SK-N-SH treated with all-trans-retinoic acid at 6 μM for 48 hours (cell line): ENCODE measurements at regions not wholly inside any gene's neighbourhood (a gene's known extent, or its start where the extent isn't known, plus 50 kb on each side); places are given as distances from the start of the nearest gene placed in this dataset.

ENCODE experiments used
- ATAC-seq: fragments of 200-7000 bp; cut with Tn5 transposase; 3 replicates; pipeline ENCODE4 v1.9.1; 2020; ENCODE audit warnings: mild to moderate bottlenecking, moderate library complexity
- ARNTL ChIP-seq: fragments of 450-650 bp; formaldehyde crosslinking; IDR thresholded peaks from 2 replicates; pipeline ENCODE4 v1.5.0; 2020; ENCODE audit warnings: low read depth, mild to moderate bottlenecking, moderate library complexity, borderline replicate concordance
- BACH2 ChIP-seq: fragments of 250-450 bp; sonication (Bioruptor Pico); IDR thresholded peaks from 2 replicates; pipeline ENCODE4 v1.9.0; 2021; ENCODE audit warnings: mild to moderate bottlenecking, borderline replicate concordance
- ESRRG ChIP-seq: fragments of 250-450 bp; sonication (Bioruptor Pico); IDR thresholded peaks from 2 replicates; pipeline ENCODE4 v1.6.1; 2021; ENCODE audit warnings: mild to moderate bottlenecking
- GLIS3 ChIP-seq: fragments of 250-450 bp; sonication (Bioruptor Pico); IDR thresholded peaks from 2 replicates; pipeline ENCODE4 v1.5.0; 2020; ENCODE audit warnings: mild to moderate bottlenecking, moderate library complexity
- ISL1 ChIP-seq: fragments of 250-450 bp; sonication (Bioruptor Pico); IDR thresholded peaks from 2 replicates; pipeline ENCODE4 v2.1.2; 2022; ENCODE audit warnings: mild to moderate bottlenecking, moderate library complexity
- OSR1 ChIP-seq: fragments of 250-450 bp; sonication (Bioruptor Pico); IDR thresholded peaks from 2 replicates; pipeline ENCODE4 v1.8.0; 2022; ENCODE audit warnings: moderate library complexity, mild to moderate bottlenecking, inconsistent platforms
- PATZ1 ChIP-seq: fragments of 250-450 bp; sonication (Bioruptor Pico); IDR thresholded peaks from 2 replicates; pipeline ENCODE4 v1.8.0; 2020; ENCODE audit warnings: mild to moderate bottlenecking, moderate library complexity, borderline replicate concordance
- PPARA ChIP-seq: fragments of 250-450 bp; sonication (Bioruptor Pico); IDR thresholded peaks from 2 replicates; pipeline ENCODE4 v1.5.0; 2020; ENCODE audit warnings: mild to moderate bottlenecking, borderline replicate concordance
- RARB ChIP-seq: fragments of 250-450 bp; sonication (Bioruptor Pico); IDR thresholded peaks from 2 replicates; pipeline ENCODE4 v1.8.0; 2021; ENCODE audit warnings: mild to moderate bottlenecking, moderate library complexity
- SNAI2 ChIP-seq: fragments of 250-450 bp; sonication (Bioruptor Pico); IDR thresholded peaks from 2 replicates; pipeline ENCODE4 v1.5.0; 2020; ENCODE audit warnings: mild to moderate bottlenecking, moderate library complexity
- TCF4 ChIP-seq: fragments of 250-450 bp; sonication (Bioruptor Pico); IDR thresholded peaks from 2 replicates; pipeline ENCODE4 v1.8.0; 2021; ENCODE audit warnings: mild to moderate bottlenecking, moderate library complexity, borderline replicate concordance
- ZC3H10 ChIP-seq: fragments of 250-450 bp; sonication (Bioruptor Pico); IDR thresholded peaks from 2 replicates; pipeline ENCODE4 v1.5.1; 2021; ENCODE audit warnings: mild to moderate bottlenecking, moderate library complexity
- ZFP3 ChIP-seq: fragments of 250-450 bp; sonication (Bioruptor Pico); IDR thresholded peaks from 2 replicates; pipeline ENCODE4 v1.5.0; 2020; ENCODE audit warnings: mild to moderate bottlenecking, moderate library complexity
- ZFP30 ChIP-seq: fragments of 450-650 bp; formaldehyde crosslinking; IDR thresholded peaks from 2 replicates; pipeline ENCODE4 v1.5.0; 2022; ENCODE audit warnings: mild to moderate bottlenecking, moderate library complexity
- ZNF565 ChIP-seq: fragments of 450-650 bp; formaldehyde crosslinking; conservative IDR thresholded peaks from 2 replicates; pipeline ENCODE4 v1.5.0; 2020; ENCODE audit warnings: low read depth, mild to moderate bottlenecking, moderate library complexity
- ZNF70 ChIP-seq: fragments of 450-650 bp; formaldehyde crosslinking; IDR thresholded peaks from 2 replicates; pipeline ENCODE4 v1.5.0; 2020; ENCODE audit warnings: mild to moderate bottlenecking, moderate library complexity
- ZNF8 ChIP-seq: fragments of 450-650 bp; formaldehyde crosslinking; IDR thresholded peaks from 2 replicates; pipeline ENCODE4 v1.5.0; 2020; ENCODE audit warnings: mild to moderate bottlenecking, moderate library complexity
- TF ChIP-seq, protein P1 (sequence below): fragments of 250-450 bp; sonication (Bioruptor Pico); IDR thresholded peaks from 2 replicates; pipeline ENCODE4 v1.8.0; 2021; ENCODE audit warnings: low read depth, mild to moderate bottlenecking, moderate library complexity, borderline replicate concordance
- TF ChIP-seq, protein P2 (sequence below): fragments of 250-450 bp; sonication (Bioruptor Pico); IDR thresholded peaks from 2 replicates; pipeline ENCODE4 v1.5.0; 2020; ENCODE audit warnings: mild to moderate bottlenecking, moderate library complexity
- TF ChIP-seq, protein P3 (sequence below): fragments of 250-450 bp; sonication (Bioruptor Pico); IDR thresholded peaks from 2 replicates; pipeline ENCODE4 v1.5.1; 2021; ENCODE audit warnings: mild to moderate bottlenecking, moderate library complexity
- TF ChIP-seq, protein P4 (sequence below): fragments of 250-450 bp; sonication (Bioruptor Pico); IDR thresholded peaks from 2 replicates; pipeline ENCODE4 v1.5.1; 2020; ENCODE audit warnings: low read depth, mild to moderate bottlenecking, moderate library complexity

DNA sequence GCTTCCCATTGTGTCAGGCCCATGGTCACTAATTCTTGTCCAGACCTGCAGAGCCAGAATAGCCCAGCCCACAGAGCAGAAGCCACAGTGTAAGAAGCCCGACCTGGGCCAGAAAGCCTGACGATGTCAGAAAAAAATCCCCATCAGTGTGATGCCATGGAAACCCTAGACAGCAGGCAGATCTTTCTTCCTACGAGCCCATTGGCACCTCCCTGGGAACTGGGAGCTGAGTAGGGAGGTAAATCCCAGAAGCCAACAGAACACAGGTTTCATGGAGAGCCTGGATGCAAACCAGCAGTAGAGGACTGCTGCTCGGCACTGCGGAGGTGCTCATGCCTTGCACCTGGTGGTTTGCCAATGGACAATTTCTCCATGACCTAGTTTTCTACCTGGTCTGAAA, 82.2 kb upstream of the SLC22A16 start:
- no peak for ATAC-seq
- TF ChIP-seq ZFP30 (CRISPR knock-in tag) (no peak), ESRRG (CRISPR knock-in tag) (no peak), ZNF8 (no peak), ARNTL (CRISPR knock-in tag) (no peak), GLIS3 (CRISPR knock-in tag) (no peak), ISL1 (CRISPR knock-in tag) (no peak), ZNF70 (no peak), BACH2 (no peak), ZFP3 (CRISPR knock-in tag) (no peak), OSR1 (no peak), TCF4 (CRISPR knock-in tag) (no peak)
- TF ChIP-seq, protein P1, sequence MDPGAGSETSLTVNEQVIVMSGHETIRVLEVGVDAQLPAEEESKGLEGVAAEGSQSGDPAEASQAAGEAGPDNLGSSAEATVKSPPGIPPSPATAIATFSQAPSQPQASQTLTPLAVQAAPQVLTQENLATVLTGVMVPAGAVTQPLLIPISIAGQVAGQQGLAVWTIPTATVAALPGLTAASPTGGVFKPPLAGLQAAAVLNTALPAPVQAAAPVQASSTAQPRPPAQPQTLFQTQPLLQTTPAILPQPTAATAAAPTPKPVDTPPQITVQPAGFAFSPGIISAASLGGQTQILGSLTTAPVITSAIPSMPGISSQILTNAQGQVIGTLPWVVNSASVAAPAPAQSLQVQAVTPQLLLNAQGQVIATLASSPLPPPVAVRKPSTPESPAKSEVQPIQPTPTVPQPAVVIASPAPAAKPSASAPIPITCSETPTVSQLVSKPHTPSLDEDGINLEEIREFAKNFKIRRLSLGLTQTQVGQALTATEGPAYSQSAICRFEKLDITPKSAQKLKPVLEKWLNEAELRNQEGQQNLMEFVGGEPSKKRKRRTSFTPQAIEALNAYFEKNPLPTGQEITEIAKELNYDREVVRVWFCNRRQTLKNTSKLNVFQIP (CRISPR knock-in tag), result no peak
- TF ChIP-seq, protein P2, sequence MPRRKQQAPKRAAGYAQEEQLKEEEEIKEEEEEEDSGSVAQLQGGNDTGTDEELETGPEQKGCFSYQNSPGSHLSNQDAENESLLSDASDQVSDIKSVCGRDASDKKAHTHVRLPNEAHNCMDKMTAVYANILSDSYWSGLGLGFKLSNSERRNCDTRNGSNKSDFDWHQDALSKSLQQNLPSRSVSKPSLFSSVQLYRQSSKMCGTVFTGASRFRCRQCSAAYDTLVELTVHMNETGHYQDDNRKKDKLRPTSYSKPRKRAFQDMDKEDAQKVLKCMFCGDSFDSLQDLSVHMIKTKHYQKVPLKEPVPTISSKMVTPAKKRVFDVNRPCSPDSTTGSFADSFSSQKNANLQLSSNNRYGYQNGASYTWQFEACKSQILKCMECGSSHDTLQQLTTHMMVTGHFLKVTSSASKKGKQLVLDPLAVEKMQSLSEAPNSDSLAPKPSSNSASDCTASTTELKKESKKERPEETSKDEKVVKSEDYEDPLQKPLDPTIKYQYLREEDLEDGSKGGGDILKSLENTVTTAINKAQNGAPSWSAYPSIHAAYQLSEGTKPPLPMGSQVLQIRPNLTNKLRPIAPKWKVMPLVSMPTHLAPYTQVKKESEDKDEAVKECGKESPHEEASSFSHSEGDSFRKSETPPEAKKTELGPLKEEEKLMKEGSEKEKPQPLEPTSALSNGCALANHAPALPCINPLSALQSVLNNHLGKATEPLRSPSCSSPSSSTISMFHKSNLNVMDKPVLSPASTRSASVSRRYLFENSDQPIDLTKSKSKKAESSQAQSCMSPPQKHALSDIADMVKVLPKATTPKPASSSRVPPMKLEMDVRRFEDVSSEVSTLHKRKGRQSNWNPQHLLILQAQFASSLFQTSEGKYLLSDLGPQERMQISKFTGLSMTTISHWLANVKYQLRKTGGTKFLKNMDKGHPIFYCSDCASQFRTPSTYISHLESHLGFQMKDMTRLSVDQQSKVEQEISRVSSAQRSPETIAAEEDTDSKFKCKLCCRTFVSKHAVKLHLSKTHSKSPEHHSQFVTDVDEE (CRISPR knock-in tag), result no peak
- TF ChIP-seq, all 23 proteins: peak for 0

DNA sequence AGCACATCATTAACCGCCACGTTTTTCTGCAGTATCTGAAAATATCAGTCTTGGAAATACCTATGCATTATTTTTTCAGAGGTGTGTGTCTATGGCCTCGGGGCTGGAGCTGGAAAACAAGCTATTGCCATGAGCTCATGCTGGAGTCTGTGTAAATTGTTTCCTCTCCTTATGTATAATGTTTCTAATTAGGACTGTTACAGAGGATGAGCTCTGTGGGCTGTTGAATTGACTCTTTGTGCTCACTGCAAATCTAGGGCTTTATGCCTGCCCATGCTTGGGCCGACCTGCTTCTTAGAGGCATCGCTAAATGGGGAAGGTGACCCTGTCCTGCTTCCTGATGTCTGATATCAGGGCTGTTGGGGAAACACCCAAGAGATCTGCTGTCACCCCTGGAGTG, 80.8 kb upstream of the SLC22A16 start:
- no peak for ATAC-seq
- TF ChIP-seq PPARA (CRISPR knock-in tag), result no peak
- TF ChIP-seq ZFP30 (CRISPR knock-in tag), result no peak
- no peak for TF ChIP-seq BACH2
- TF ChIP-seq ISL1 (CRISPR knock-in tag), result no peak
- TF ChIP-seq ZNF8, result no peak
- TF ChIP-seq RARB (CRISPR knock-in tag), result no peak
- no peak for TF ChIP-seq GLIS3 (CRISPR knock-in tag)
- TF ChIP-seq ARNTL (CRISPR knock-in tag), result no peak
- TF ChIP-seq, protein P3, sequence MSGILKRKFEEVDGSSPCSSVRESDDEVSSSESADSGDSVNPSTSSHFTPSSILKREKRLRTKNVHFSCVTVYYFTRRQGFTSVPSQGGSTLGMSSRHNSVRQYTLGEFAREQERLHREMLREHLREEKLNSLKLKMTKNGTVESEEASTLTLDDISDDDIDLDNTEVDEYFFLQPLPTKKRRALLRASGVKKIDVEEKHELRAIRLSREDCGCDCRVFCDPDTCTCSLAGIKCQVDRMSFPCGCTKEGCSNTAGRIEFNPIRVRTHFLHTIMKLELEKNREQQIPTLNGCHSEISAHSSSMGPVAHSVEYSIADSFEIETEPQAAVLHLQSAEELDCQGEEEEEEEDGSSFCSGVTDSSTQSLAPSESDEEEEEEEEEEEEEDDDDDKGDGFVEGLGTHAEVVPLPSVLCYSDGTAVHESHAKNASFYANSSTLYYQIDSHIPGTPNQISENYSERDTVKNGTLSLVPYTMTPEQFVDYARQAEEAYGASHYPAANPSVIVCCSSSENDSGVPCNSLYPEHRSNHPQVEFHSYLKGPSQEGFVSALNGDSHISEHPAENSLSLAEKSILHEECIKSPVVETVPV (CRISPR knock-in tag), result no peak
- TF ChIP-seq PATZ1 (CRISPR knock-in tag), result no peak
- no peak for TF ChIP-seq ZC3H10 (CRISPR knock-in tag)
- TF ChIP-seq, protein P2 (CRISPR knock-in tag), result no peak
- TF ChIP-seq ESRRG (CRISPR knock-in tag), result no peak
- TF ChIP-seq, protein P1 (CRISPR knock-in tag), result no peak
- TF ChIP-seq, protein P4, sequence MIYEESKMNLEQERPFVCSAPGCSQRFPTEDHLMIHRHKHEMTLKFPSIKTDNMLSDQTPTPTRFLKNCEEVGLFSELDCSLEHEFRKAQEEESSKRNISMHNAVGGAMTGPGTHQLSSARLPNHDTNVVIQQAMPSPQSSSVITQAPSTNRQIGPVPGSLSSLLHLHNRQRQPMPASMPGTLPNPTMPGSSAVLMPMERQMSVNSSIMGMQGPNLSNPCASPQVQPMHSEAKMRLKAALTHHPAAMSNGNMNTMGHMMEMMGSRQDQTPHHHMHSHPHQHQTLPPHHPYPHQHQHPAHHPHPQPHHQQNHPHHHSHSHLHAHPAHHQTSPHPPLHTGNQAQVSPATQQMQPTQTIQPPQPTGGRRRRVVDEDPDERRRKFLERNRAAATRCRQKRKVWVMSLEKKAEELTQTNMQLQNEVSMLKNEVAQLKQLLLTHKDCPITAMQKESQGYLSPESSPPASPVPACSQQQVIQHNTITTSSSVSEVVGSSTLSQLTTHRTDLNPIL (CRISPR knock-in tag), result no peak
- TF ChIP-seq ZNF565 (CRISPR knock-in tag), result no peak
- TF ChIP-seq SNAI2 (CRISPR knock-in tag), result no peak
- TF ChIP-seq, all 23 proteins: peak for 0
